ENCODE measurements at regions not wholly inside any gene's neighbourhood (a gene's known extent, or its start where the extent isn't known, plus 50 kb on each side); places are given as distances from the start of the nearest gene placed in this dataset.

- no peak for TF ChIP-seq EZH2phosphoT487 (IDR thresholded peaks at IDR 0.05; ENCODE audit: low read depth)
- TF ChIP-seq, protein P1, sequence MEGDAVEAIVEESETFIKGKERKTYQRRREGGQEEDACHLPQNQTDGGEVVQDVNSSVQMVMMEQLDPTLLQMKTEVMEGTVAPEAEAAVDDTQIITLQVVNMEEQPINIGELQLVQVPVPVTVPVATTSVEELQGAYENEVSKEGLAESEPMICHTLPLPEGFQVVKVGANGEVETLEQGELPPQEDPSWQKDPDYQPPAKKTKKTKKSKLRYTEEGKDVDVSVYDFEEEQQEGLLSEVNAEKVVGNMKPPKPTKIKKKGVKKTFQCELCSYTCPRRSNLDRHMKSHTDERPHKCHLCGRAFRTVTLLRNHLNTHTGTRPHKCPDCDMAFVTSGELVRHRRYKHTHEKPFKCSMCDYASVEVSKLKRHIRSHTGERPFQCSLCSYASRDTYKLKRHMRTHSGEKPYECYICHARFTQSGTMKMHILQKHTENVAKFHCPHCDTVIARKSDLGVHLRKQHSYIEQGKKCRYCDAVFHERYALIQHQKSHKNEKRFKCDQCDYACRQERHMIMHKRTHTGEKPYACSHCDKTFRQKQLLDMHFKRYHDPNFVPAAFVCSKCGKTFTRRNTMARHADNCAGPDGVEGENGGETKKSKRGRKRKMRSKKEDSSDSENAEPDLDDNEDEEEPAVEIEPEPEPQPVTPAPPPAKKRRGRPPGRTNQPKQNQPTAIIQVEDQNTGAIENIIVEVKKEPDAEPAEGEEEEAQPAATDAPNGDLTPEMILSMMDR (IDR thresholded peaks at IDR 0.05; ENCODE audit: low read depth, low read length), result no peak
Measured at GRCh38 chr1:112044745-112045144, 55.3 kb upstream of the KCND3 start.

Data from OCI-LY3 (cell line).